PFSK-1 (cell line): ENCODE measurements at regions not wholly inside any gene's neighbourhood (a gene's known extent, or its start where the extent isn't known, plus 50 kb on each side); places are given as distances from the start of the nearest gene placed in this dataset.

Source experiments
- POLR2AphosphoS5 ChIP-seq: IDR thresholded peaks from 2 replicates; pipeline ENCODE4 v1.6.1; 2012; ENCODE audit warnings: low read depth, mild to moderate bottlenecking, control low read depth, low read length, moderate library complexity
- SIN3A ChIP-seq: IDR thresholded peaks from 2 replicates; pipeline ENCODE4 v1.6.1; 2012; ENCODE audit warnings: mild to moderate bottlenecking, low read length, moderate library complexity, borderline replicate concordance; ENCODE audit not compliant: insufficient read depth
- TAF1 ChIP-seq: IDR thresholded peaks from 2 replicates; pipeline ENCODE4 v1.6.1; 2012; ENCODE audit warnings: low read length, control low read depth, borderline replicate concordance; ENCODE audit not compliant: insufficient read depth
- TF ChIP-seq, protein P1 (sequence below), 2 experiments: IDR thresholded peaks; 2 replicates each; pipeline versions ENCODE4 v1.6.1 to v1.8.0; 2011 to 2012; ENCODE audit warnings: low read depth in 2 of 2, low read length in 2 of 2, control low read depth in 1 of 2, inconsistent platforms in 1 of 2, mild to moderate bottlenecking in 1 of 2, moderate library complexity in 1 of 2; ENCODE audit not compliant: insufficient read depth in 1 of 2

DNA sequence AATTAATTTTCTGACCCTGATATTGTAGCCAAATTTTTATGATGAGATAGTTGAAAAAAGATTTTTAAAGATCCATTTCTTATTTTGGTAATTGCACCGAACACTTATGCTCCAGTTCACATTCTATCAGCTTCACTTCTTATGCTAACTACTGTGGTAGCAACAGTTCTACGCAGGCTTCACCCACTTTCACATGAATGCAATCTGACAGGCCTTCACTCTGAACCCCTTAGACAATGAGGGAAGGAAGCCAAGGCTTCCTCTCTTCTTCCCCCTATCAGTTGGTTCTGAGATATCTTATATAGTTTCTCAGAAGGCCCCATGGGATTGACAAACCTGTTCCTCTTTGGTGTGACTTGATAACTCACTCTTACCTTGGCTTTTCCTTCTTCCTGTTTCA lies 185.8 kb downstream of the CETN3 start:
- TF ChIP-seq, protein P1, sequence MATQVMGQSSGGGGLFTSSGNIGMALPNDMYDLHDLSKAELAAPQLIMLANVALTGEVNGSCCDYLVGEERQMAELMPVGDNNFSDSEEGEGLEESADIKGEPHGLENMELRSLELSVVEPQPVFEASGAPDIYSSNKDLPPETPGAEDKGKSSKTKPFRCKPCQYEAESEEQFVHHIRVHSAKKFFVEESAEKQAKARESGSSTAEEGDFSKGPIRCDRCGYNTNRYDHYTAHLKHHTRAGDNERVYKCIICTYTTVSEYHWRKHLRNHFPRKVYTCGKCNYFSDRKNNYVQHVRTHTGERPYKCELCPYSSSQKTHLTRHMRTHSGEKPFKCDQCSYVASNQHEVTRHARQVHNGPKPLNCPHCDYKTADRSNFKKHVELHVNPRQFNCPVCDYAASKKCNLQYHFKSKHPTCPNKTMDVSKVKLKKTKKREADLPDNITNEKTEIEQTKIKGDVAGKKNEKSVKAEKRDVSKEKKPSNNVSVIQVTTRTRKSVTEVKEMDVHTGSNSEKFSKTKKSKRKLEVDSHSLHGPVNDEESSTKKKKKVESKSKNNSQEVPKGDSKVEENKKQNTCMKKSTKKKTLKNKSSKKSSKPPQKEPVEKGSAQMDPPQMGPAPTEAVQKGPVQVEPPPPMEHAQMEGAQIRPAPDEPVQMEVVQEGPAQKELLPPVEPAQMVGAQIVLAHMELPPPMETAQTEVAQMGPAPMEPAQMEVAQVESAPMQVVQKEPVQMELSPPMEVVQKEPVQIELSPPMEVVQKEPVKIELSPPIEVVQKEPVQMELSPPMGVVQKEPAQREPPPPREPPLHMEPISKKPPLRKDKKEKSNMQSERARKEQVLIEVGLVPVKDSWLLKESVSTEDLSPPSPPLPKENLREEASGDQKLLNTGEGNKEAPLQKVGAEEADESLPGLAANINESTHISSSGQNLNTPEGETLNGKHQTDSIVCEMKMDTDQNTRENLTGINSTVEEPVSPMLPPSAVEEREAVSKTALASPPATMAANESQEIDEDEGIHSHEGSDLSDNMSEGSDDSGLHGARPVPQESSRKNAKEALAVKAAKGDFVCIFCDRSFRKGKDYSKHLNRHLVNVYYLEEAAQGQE (IDR thresholded peaks at IDR 0.05; ENCODE audit: insufficient read depth in 1 of 2, low read depth in 2 of 2, low read length in 2 of 2): no peak
- TF ChIP-seq TAF1 (no peak), POLR2AphosphoS5 (no peak), SIN3A (no peak)
